Adrenal gland (tissue), 9 donors: ENCODE measurements at regions not wholly inside any gene's neighbourhood (a gene's known extent, or its start where the extent isn't known, plus 50 kb on each side); places are given as distances from the start of the nearest gene placed in this dataset.

Source experiments
- DNase-seq, 7 donors: peaks; one replicate each; pipeline ENCODE4 v3.0.0-alpha.2; 2019 to 2020
- H3K27ac ChIP-seq, 5 donors: fragments of 200-600 bp; sonication (generic) in 4 of 5; 1 replicate in 3 of 5; 2 replicates in 2 of 5; pipeline versions ENCODE4 v1.5.1 to v1.8.0; 2016 to 2020; ENCODE audit warnings: mild to moderate bottlenecking in 1 of 5
- H3K27me3 ChIP-seq: fragments of 200-600 bp; 2 replicates; pipeline ENCODE4 v1.8.0; 2021
- H3K36me3 ChIP-seq, 2 donors: fragments of 200-600 bp; replicated peaks in 1 of 2; 1 replicate in 1 of 2; 2 replicates in 1 of 2; pipeline versions ENCODE4 v1.5.1 to v1.8.0; 2018 to 2022
- H3K4me1 ChIP-seq, 2 donors: fragments of 200-600 bp; replicated peaks in 1 of 2; 1 replicate in 1 of 2; 2 replicates in 1 of 2; pipeline versions ENCODE4 v1.5.1 to v1.8.0; 2018 to 2021
- H3K4me3 ChIP-seq, 4 donors: fragments of 200-600 bp; sonication (generic) in 3 of 4; one replicate each; pipeline ENCODE4 v1.5.1; 2016 to 2018
- H3K9me3 ChIP-seq, 3 donors: fragments of 200-600 bp; sonication (generic) in 1 of 3; replicated peaks in 1 of 3; 1 replicate in 2 of 3; 2 replicates in 1 of 3; pipeline versions ENCODE4 v1.5.1 to v1.8.0; 2016 to 2021
- POLR2A ChIP-seq, 2 donors: fragments of 450-650 bp; IDR thresholded peaks; one replicate each; pipeline ENCODE4 v1.6.1; 2017; ENCODE audit warnings: antibody characterized with exemption in 2 of 2, mild to moderate bottlenecking in 2 of 2, moderate library complexity in 1 of 2
- WGBS, 4 donors: extraction: QIAGEN DNeasy Blood & Tissue Kit in 2 of 4; methylation state at CpG; one replicate each; pipeline versions ENCODE4 v1.1.5 to v1.1.7; 2013 to 2017; 5-methylcytosine and 5-hydroxymethylcytosine counted together
- intact Hi-C, 2 donors: fragments of 100-400 bp; cut with DNase I; formaldehyde crosslinking; loops; one replicate each; pipeline versions ENCODE4 v1.14.1 to v1.15.0; 2022 to 2023
- TF ChIP-seq, protein P1 (sequence below), 6 experiments: fragments of 450-650 bp in 4 of 6; fragments of 200-600 bp in 2 of 6; sonication (generic) in 1 of 6; IDR thresholded peaks; 1 replicate in 5 of 6; 2 replicates in 1 of 6; pipeline versions ENCODE4 v1.5.1 to v1.8.0; 2016 to 2021; ENCODE audit warnings: antibody characterized with exemption in 6 of 6, mild to moderate bottlenecking in 2 of 6, moderate library complexity in 1 of 6
- donor health status: healthy with polysubstance abuse.
- donor health status: Bipolar disorder and iron deficiency.
- donor health status: DM: yes; HTN: yes; CAD: no.
- donor health status: DM: no; HTN: no; CAD: no.
- donor health status: DM: no; HTN: no; CAD: no.

DNA sequence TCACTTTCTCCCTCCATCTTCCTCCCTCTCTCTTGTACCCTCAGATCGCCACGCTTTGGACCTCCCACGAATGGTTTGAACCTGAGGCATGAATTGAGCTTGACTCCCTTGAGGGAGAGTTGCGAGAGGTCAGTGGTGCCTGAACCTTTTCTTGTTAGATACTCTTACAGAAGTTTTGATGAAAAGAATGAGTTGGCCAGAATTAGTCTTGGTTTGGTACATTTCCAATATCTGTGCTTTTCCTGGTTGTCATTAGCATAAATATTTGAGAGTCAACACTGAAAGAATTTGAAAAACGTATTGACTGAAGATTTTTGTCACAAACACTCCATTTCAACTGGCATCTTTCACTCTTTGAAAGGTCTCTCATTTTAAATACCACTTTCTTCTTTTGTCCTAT is 510.6 kb upstream of the DIPK2B start:
- no peak for DNase-seq
- intact Hi-C loops = no loop called here
- no peak overlapping the region for H3K4me3 ChIP-seq
- H3K27me3 ChIP-seq = peaks cover 8% of the 10 kb centered on the region
- H3K9me3 ChIP-seq = no peaks in the 10 kb centered on the region
- H3K36me3 ChIP-seq = no peaks in the 10 kb centered on the region
- TF ChIP-seq, protein P1, sequence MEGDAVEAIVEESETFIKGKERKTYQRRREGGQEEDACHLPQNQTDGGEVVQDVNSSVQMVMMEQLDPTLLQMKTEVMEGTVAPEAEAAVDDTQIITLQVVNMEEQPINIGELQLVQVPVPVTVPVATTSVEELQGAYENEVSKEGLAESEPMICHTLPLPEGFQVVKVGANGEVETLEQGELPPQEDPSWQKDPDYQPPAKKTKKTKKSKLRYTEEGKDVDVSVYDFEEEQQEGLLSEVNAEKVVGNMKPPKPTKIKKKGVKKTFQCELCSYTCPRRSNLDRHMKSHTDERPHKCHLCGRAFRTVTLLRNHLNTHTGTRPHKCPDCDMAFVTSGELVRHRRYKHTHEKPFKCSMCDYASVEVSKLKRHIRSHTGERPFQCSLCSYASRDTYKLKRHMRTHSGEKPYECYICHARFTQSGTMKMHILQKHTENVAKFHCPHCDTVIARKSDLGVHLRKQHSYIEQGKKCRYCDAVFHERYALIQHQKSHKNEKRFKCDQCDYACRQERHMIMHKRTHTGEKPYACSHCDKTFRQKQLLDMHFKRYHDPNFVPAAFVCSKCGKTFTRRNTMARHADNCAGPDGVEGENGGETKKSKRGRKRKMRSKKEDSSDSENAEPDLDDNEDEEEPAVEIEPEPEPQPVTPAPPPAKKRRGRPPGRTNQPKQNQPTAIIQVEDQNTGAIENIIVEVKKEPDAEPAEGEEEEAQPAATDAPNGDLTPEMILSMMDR (IDR thresholded peaks at IDR 0.05) = no peak
- no peak for TF ChIP-seq POLR2A (IDR thresholded peaks at IDR 0.05)
- H3K27ac ChIP-seq = no peak overlapping the region
- 57 to 76% (median 70%) methylated on average over 5 of the region's 5 CpGs for WGBS, 4 donors
- H3K4me1 ChIP-seq = no peaks in the 10 kb centered on the region

DNA sequence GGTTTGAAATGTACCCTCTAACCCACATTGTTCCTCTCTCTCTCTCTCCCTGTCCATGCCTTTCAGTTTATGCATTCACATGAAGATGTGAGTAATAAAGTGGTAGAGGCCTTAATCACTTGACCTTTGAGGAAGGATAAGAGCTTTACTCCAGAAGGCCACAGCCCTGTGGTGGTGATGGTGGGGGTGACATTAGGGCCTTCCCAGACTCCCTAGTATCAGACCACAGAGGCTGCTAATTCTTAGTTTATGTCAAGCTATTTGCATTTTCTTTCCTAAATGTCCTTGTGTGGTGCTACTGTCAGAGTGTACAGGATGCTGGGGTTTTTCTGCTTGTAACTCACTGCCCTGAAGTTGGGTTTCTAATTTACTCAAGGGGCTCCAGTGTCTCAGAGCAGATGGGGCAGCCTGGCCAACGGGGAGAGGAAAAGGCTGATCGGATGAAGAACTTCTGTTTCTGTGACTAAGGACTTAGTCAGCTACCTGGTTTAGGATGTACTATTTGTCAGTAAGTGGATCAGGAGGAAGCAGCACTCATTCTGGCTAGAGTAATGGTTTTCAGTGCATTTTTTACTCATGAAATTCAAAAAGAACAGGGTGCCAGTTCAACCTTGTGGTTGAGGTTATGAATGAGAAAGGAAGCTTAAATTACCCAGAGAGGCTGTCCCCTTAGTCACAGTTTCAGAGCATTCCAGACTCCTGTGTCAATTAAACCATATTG is 509.6 kb upstream of the DIPK2B start:
- H3K4me1 ChIP-seq = no peaks in the 10 kb centered on the region
- intact Hi-C loops = no loop called here
- TF ChIP-seq, protein P1 (IDR thresholded peaks at IDR 0.05) = no peak
- no peak for TF ChIP-seq POLR2A (IDR thresholded peaks at IDR 0.05)
- no peak for DNase-seq
- H3K27ac ChIP-seq = no peak overlapping the region
- H3K4me3 ChIP-seq = no peak overlapping the region
- peaks cover 5% of the 10 kb centered on the region for H3K27me3 ChIP-seq
- WGBS, 4 donors = 54 to 87% (median 55%) methylated on average over 2 of the region's 2 CpGs; no CpG with 5 or more reads in 1 of the 4 donors
- no peaks in the 10 kb centered on the region for H3K36me3 ChIP-seq
- H3K9me3 ChIP-seq = no peaks in the 10 kb centered on the region

DNA sequence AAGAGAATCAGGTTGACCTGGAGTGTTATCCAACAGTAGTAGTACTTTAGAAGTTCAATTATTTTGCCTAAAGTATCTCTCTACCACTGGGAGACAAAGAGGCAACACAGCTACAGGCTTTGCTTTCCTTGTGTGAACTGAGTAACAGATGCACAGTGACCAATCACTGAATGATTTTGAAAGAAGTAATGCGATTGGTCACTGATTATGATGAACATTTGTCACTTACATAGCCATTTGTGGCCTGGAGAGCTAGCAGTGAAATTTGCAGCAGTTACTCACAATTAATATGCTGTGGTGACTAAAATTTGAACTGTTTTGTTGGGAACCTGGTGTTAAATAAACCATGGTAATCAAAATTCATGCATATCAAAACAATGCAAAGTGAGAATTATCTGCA is 508.7 kb upstream of the DIPK2B start:
- Histone ChIP-seq H3K27me3 (no peaks in the 10 kb centered on the region), H3K36me3 (no peaks in the 10 kb centered on the region), H3K9me3 (no peaks in the 10 kb centered on the region), H3K27ac (no peak overlapping the region), H3K4me1 (no peaks in the 10 kb centered on the region), H3K4me3 (no peak overlapping the region)
- intact Hi-C loops = no loop called here
- WGBS, 4 donors = 64 to 93% (median 88%) methylated on average over 1 of the region's 1 CpG
- TF ChIP-seq POLR2A (IDR thresholded peaks at IDR 0.05) = no peak
- TF ChIP-seq, protein P1 (IDR thresholded peaks at IDR 0.05) = no peak
- no peak for DNase-seq

DNA sequence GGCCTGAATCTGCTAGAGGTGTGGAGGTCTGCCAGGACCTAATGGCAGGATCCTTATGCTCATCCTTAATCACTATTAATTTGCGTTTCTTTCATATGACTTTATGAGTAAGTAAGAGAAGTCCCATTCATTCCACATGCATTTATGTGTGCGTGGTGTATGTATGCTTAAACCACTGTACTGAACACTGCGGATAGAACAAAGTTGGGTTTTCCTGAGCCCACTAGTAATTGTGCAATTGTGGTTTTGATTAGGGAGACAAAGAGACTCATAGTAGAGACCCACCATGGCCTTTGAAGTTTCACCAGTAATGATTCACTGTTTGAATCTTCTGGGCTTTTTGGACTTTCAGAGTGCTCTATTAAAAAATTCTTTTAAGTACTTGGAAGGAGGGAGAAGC is 498.5 kb upstream of the DIPK2B start:
- Histone ChIP-seq H3K4me3 (no peak overlapping the region), H3K27me3 (peaks cover 5% of the 10 kb centered on the region), H3K9me3 (no peaks in the 10 kb centered on the region), H3K4me1 (no peaks in the 10 kb centered on the region), H3K27ac (no peak overlapping the region), H3K36me3 (no peaks in the 10 kb centered on the region)
- TF ChIP-seq, protein P1 (IDR thresholded peaks at IDR 0.05) = no peak
- no peak for TF ChIP-seq POLR2A (IDR thresholded peaks at IDR 0.05)
- DNase-seq = no peak
- WGBS, 4 donors = 70 to 90% (median 81%) methylated on average over 3 of the region's 3 CpGs
- intact Hi-C loops = no loop called here
